Non-pigmented ciliary epithelial cell (primary cell): ENCODE measurements at regions not wholly inside any gene's neighbourhood (a gene's known extent, or its start where the extent isn't known, plus 50 kb on each side); places are given as distances from the start of the nearest gene placed in this dataset.

Experiments
- DNase-seq: peaks from one replicate; pipeline ENCODE4 v3.0.0-alpha.2; 2010; ENCODE audit warnings: low read depth

- no peak for DNase-seq
Observed at GRCh38 chr17:34090593-34090992, 164.5 kb upstream of the CCL2 start.

GRCh38 chr17:34091975-34092374 lies 163.1 kb upstream of the CCL2 start:
- DNase-seq = no peak

- no peak for DNase-seq
Observed at GRCh38 chr17:34095106-34095505, 160.0 kb upstream of the CCL2 start.

GRCh38 chr17:34098699-34099098 lies 156.4 kb upstream of the CCL2 start:
- no peak for DNase-seq

- DNase-seq = no peak
Observed at GRCh38 chr17:34099859-34100515, 155.1 kb upstream of the CCL2 start.

- no peak for DNase-seq
Observed at GRCh38 chr17:34107019-34107418, 148.1 kb upstream of the CCL2 start.

- DNase-seq = no peak
Observed at GRCh38 chr17:34110315-34110714, 144.8 kb upstream of the CCL2 start.

- no peak for DNase-seq
Observed at GRCh38 chr17:34113089-34113488, 142.0 kb upstream of the CCL2 start.

GRCh38 chr17:34114174-34114573 lies 140.9 kb upstream of the CCL2 start:
- DNase-seq = no peak

GRCh38 chr17:34116306-34116705 lies 138.8 kb upstream of the CCL2 start:
- DNase-seq = no peak

- no peak for DNase-seq
Observed at GRCh38 chr17:34117332-34117731, 137.8 kb upstream of the CCL2 start.

- DNase-seq = no peak
Observed at GRCh38 chr17:34117811-34118210, 137.3 kb upstream of the CCL2 start.

GRCh38 chr17:34118564-34118963 lies 136.5 kb upstream of the CCL2 start:
- no peak for DNase-seq

GRCh38 chr17:34121311-34121710 lies 133.8 kb upstream of the CCL2 start:
- DNase-seq = no peak

- no peak for DNase-seq
Observed at GRCh38 chr17:34122515-34122914, 132.6 kb upstream of the CCL2 start.

- no peak for DNase-seq
Observed at GRCh38 chr17:34125010-34125409, 130.1 kb upstream of the CCL2 start.

- no peak for DNase-seq
Observed at GRCh38 chr17:34125921-34126320, 129.2 kb upstream of the CCL2 start.

GRCh38 chr17:34126496-34126895 lies 128.6 kb upstream of the CCL2 start:
- no peak for DNase-seq

GRCh38 chr17:34126965-34127364 lies 128.1 kb upstream of the CCL2 start:
- no peak for DNase-seq

GRCh38 chr17:34130544-34130943 lies 124.5 kb upstream of the CCL2 start:
- no peak for DNase-seq

GRCh38 chr17:34131386-34131785 lies 123.7 kb upstream of the CCL2 start:
- no peak for DNase-seq

GRCh38 chr17:34133350-34133749 lies 121.7 kb upstream of the CCL2 start:
- no peak for DNase-seq

GRCh38 chr17:34135841-34136240 lies 119.2 kb upstream of the CCL2 start:
- no peak for DNase-seq

- DNase-seq = no peak
Observed at GRCh38 chr17:34140006-34140405, 115.1 kb upstream of the CCL2 start.

- DNase-seq = no peak
Observed at GRCh38 chr17:34141590-34141989, 113.5 kb upstream of the CCL2 start.
